ENCODE measurements at regions not wholly inside any gene's neighbourhood (a gene's known extent, or its start where the extent isn't known, plus 50 kb on each side); places are given as distances from the start of the nearest gene placed in this dataset.

- TF ChIP-seq POLR2A (IDR thresholded peaks at IDR 0.05): no peak
- no peak for TF ChIP-seq CTCF (IDR thresholded peaks at IDR 0.05)
These were observed 136.5 kb upstream of the CRY1 start for GRCh38 chr12:107229827-107230226.
